Astrocyte (in vitro differentiated cells and primary cell): ENCODE measurements at regions not wholly inside any gene's neighbourhood (a gene's known extent, or its start where the extent isn't known, plus 50 kb on each side); places are given as distances from the start of the nearest gene placed in this dataset.

Experiments used
- DNase-seq: peaks from one replicate; pipeline ENCODE4 v3.0.0-alpha.2; 2010; ENCODE audit warnings: low read depth
- FAIRE-seq: peaks from 2 replicates; lab custom pipeline; 2011; peaks lifted over from hg19 to GRCh38; lab: Jason Lieb, UNC
- H2AFZ ChIP-seq: 2 replicates; pipeline ENCODE4 v1.6.0; 2012; ENCODE audit warnings: low read depth, low read length, inconsistent platforms
- H3K27ac ChIP-seq: 2 replicates; pipeline ENCODE4 v1.5.1; 2011; ENCODE audit warnings: low read depth, low read length, inconsistent platforms
- H3K27me3 ChIP-seq: 2 replicates; pipeline ENCODE4 v1.6.0; 2011; ENCODE audit warnings: low read length, inconsistent platforms; ENCODE audit not compliant: insufficient read depth
- H3K36me3 ChIP-seq: 2 replicates; pipeline ENCODE4 v1.5.1; 2011; ENCODE audit warnings: low read length, inconsistent platforms; ENCODE audit not compliant: insufficient read depth
- H3K4me1 ChIP-seq: 2 replicates; pipeline ENCODE4 v1.5.1; 2011; ENCODE audit warnings: low read length, inconsistent platforms; ENCODE audit not compliant: insufficient read depth
- H3K4me2 ChIP-seq: 2 replicates; pipeline ENCODE4 v1.6.0; 2012; ENCODE audit warnings: low read length, inconsistent platforms
- H3K4me3 ChIP-seq: 2 replicates; pipeline ENCODE4 v1.5.1; 2011; ENCODE audit warnings: low read depth, mild to moderate bottlenecking, low read length, inconsistent platforms; ENCODE audit not compliant: insufficient read depth
- H3K79me2 ChIP-seq: 2 replicates; pipeline ENCODE4 v1.6.0; 2012; ENCODE audit warnings: mild to moderate bottlenecking, low read length, inconsistent platforms; ENCODE audit not compliant: insufficient read depth
- H3K9ac ChIP-seq: 2 replicates; pipeline ENCODE4 v1.6.0; 2012; ENCODE audit warnings: mild to moderate bottlenecking, low read length, inconsistent platforms
- H3K9me3 ChIP-seq: 2 replicates; pipeline ENCODE4 v1.5.1; 2012; ENCODE audit warnings: low read depth, mild to moderate bottlenecking, low read length, inconsistent platforms; ENCODE audit not compliant: insufficient read depth
- H4K20me1 ChIP-seq: 2 replicates; pipeline ENCODE4 v1.6.0; 2012; ENCODE audit warnings: low read length, inconsistent platforms; ENCODE audit not compliant: insufficient read depth
- H3K27ac Mint-ChIP-seq: one replicate; pipeline ENCODE4 v1.8.0; 2021; ENCODE audit warnings: mild to moderate bottlenecking, mixed read lengths; ENCODE audit not compliant: unreplicated experiment
- H3K27me3 Mint-ChIP-seq: one replicate; pipeline ENCODE4 v1.8.0; 2021; ENCODE audit warnings: low read depth, mixed read lengths; ENCODE audit not compliant: unreplicated experiment
- H3K36me3 Mint-ChIP-seq: one replicate; pipeline ENCODE4 v1.8.0; 2021; ENCODE audit warnings: low read depth, mixed read lengths; ENCODE audit not compliant: unreplicated experiment
- H3K4me1 Mint-ChIP-seq: one replicate; pipeline ENCODE4 v1.8.0; 2021; ENCODE audit warnings: low read depth, mixed read lengths; ENCODE audit not compliant: unreplicated experiment
- H3K4me3 Mint-ChIP-seq: one replicate; pipeline ENCODE4 v1.8.0; 2021; ENCODE audit warnings: mild to moderate bottlenecking, moderate library complexity, mixed read lengths; ENCODE audit not compliant: unreplicated experiment
- H3K9me3 Mint-ChIP-seq: one replicate; pipeline ENCODE4 v1.8.0; 2021; ENCODE audit warnings: mild to moderate bottlenecking, mixed read lengths; ENCODE audit not compliant: unreplicated experiment
- CTCF ChIP-seq: IDR thresholded peaks from 2 replicates; pipeline ENCODE4 v1.5.1; 2011; ENCODE audit warnings: low read depth, mild to moderate bottlenecking, inconsistent platforms, low read length, moderate library complexity; ENCODE audit not compliant: insufficient read depth
- EZH2 ChIP-seq: IDR thresholded peaks from 2 replicates; pipeline ENCODE4 v1.6.1; 2012; ENCODE audit warnings: mild to moderate bottlenecking, low read length, inconsistent platforms; ENCODE audit not compliant: insufficient read depth

- H3K27ac Mint-ChIP-seq, result peak overlapping the region; percentile 36
- H3K36me3 Mint-ChIP-seq, result peaks cover 1% of the 10 kb centered on the region
- peak overlapping the region; percentile 61 for H3K4me2 ChIP-seq
- H3K9me3 ChIP-seq, result no peaks in the 10 kb centered on the region
- no peak overlapping the region for H2AFZ ChIP-seq
- FAIRE-seq (peak; percentile 82), DNase-seq (peak; percentile 76)
- H3K9ac ChIP-seq, result no peak overlapping the region
- TF ChIP-seq EZH2 (no peak), CTCF (no peak)
- peaks cover 14% of the 10 kb centered on the region for H3K4me1 ChIP-seq
- no peaks in the 10 kb centered on the region for H3K27me3 ChIP-seq
- H4K20me1 ChIP-seq, result no peaks in the 10 kb centered on the region
- peaks cover 9% of the 10 kb centered on the region for H3K27me3 Mint-ChIP-seq
- peak overlapping the region; percentile 8 for H3K27ac ChIP-seq
- H3K4me3 ChIP-seq, result no peak overlapping the region
- H3K36me3 ChIP-seq, result no peaks in the 10 kb centered on the region
- H3K4me3 Mint-ChIP-seq, result no peak overlapping the region
- no peaks in the 10 kb centered on the region for H3K79me2 ChIP-seq
- no peaks in the 10 kb centered on the region for H3K9me3 Mint-ChIP-seq
- H3K4me1 Mint-ChIP-seq, result peaks cover 16% of the 10 kb centered on the region
Observed at GRCh38 chr6:37576336-37576737, 76.6 kb upstream of the CCDC167 start.

GRCh38 chr6:37575221-37575620 is 75.5 kb upstream of the CCDC167 start:
- TF ChIP-seq EZH2, result no peak
- TF ChIP-seq CTCF, result no peak
- peaks cover 16% of the 10 kb centered on the region for H3K4me1 Mint-ChIP-seq
- Histone ChIP-seq H3K4me2 (no peak overlapping the region), H3K4me1 (peaks cover 14% of the 10 kb centered on the region), H3K27ac (no peak overlapping the region), H2AFZ (no peak overlapping the region), H3K9me3 (no peaks in the 10 kb centered on the region), H3K79me2 (no peaks in the 10 kb centered on the region), H3K4me3 (no peak overlapping the region), H3K9ac (no peak overlapping the region), H4K20me1 (no peaks in the 10 kb centered on the region), H3K36me3 (no peaks in the 10 kb centered on the region), H3K27me3 (no peaks in the 10 kb centered on the region)
- H3K9me3 Mint-ChIP-seq, result no peaks in the 10 kb centered on the region
- peaks cover 1% of the 10 kb centered on the region for H3K36me3 Mint-ChIP-seq
- no peak for DNase-seq
- no peak overlapping the region for H3K4me3 Mint-ChIP-seq
- no peak for FAIRE-seq
- H3K27me3 Mint-ChIP-seq, result peaks cover 18% of the 10 kb centered on the region
- no peak overlapping the region for H3K27ac Mint-ChIP-seq

- no peak overlapping the region for H3K4me2 ChIP-seq
- no peak overlapping the region for H3K4me3 ChIP-seq
- Mint-ChIP-seq H3K27me3 (peaks cover 41% of the 10 kb centered on the region), H3K27ac (no peak overlapping the region), H3K9me3 (no peaks in the 10 kb centered on the region), H3K4me3 (no peak overlapping the region), H3K36me3 (peaks cover 1% of the 10 kb centered on the region), H3K4me1 (peaks cover 13% of the 10 kb centered on the region)
- DNase-seq, result no peak
- no peak overlapping the region for H2AFZ ChIP-seq
- TF ChIP-seq CTCF (no peak), EZH2 (no peak)
- no peaks in the 10 kb centered on the region for H3K9me3 ChIP-seq
- peaks cover 14% of the 10 kb centered on the region for H3K4me1 ChIP-seq
- H3K27me3 ChIP-seq, result no peaks in the 10 kb centered on the region
- H3K36me3 ChIP-seq, result no peaks in the 10 kb centered on the region
- no peak overlapping the region for H3K9ac ChIP-seq
- H4K20me1 ChIP-seq, result no peaks in the 10 kb centered on the region
- no peaks in the 10 kb centered on the region for H3K79me2 ChIP-seq
- FAIRE-seq, result no peak
- H3K27ac ChIP-seq, result no peak overlapping the region
Observed at GRCh38 chr6:37572334-37572733, 72.6 kb upstream of the CCDC167 start.
